Astrocyte (in vitro differentiated cells and primary cell): ENCODE measurements at regions not wholly inside any gene's neighbourhood (a gene's known extent, or its start where the extent isn't known, plus 50 kb on each side); places are given as distances from the start of the nearest gene placed in this dataset.

Experiments used
- EZH2 ChIP-seq: IDR thresholded peaks from 2 replicates; pipeline ENCODE4 v1.6.1; 2012; ENCODE audit warnings: mild to moderate bottlenecking, low read length, inconsistent platforms; ENCODE audit not compliant: insufficient read depth
- TF ChIP-seq, protein P1 (sequence below): IDR thresholded peaks from 2 replicates; pipeline ENCODE4 v1.5.1; 2011; ENCODE audit warnings: low read depth, mild to moderate bottlenecking, inconsistent platforms, low read length, moderate library complexity; ENCODE audit not compliant: insufficient read depth

DNA sequence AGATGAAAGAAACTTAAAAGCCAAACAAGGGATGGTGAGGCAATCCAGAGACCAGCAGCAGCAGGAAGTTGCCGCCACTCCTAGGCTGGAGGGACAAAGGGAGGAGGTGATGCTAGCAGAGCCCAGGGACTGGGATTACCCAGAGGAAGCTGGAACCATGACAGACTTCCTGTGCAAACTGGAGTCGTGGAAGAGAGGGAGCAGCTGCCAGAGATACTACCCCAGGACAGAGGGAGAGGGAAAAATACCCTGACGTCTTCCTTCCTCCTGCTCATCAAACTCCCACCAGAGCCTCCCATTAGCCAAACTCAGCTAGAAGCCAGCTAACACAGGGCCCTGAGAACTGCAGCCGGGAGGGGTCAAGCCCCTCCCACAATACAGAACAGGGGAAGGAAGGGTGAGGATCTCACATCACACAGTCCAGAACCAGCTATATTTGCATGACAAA lies 101.2 kb upstream of the KLF3 start:
- TF ChIP-seq, protein P1, sequence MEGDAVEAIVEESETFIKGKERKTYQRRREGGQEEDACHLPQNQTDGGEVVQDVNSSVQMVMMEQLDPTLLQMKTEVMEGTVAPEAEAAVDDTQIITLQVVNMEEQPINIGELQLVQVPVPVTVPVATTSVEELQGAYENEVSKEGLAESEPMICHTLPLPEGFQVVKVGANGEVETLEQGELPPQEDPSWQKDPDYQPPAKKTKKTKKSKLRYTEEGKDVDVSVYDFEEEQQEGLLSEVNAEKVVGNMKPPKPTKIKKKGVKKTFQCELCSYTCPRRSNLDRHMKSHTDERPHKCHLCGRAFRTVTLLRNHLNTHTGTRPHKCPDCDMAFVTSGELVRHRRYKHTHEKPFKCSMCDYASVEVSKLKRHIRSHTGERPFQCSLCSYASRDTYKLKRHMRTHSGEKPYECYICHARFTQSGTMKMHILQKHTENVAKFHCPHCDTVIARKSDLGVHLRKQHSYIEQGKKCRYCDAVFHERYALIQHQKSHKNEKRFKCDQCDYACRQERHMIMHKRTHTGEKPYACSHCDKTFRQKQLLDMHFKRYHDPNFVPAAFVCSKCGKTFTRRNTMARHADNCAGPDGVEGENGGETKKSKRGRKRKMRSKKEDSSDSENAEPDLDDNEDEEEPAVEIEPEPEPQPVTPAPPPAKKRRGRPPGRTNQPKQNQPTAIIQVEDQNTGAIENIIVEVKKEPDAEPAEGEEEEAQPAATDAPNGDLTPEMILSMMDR = no peak
- TF ChIP-seq EZH2 = no peak
